Testis (tissue), 2 donors: ENCODE measurements at regions not wholly inside any gene's neighbourhood (a gene's known extent, or its start where the extent isn't known, plus 50 kb on each side); places are given as distances from the start of the nearest gene placed in this dataset.

Experiments
- CTCF ChIP-seq, 3 experiments: fragments of 450-650 bp in 2 of 3; fragments of 200-600 bp in 1 of 3; sonication (generic) in 1 of 3; IDR thresholded peaks; one replicate each; pipeline ENCODE4 v1.5.1; 2016 to 2019; ENCODE audit warnings: antibody characterized with exemption in 3 of 3, mild to moderate bottlenecking in 2 of 3, moderate library complexity in 1 of 3
- POLR2A ChIP-seq: fragments of 450-650 bp; IDR thresholded peaks from one replicate; pipeline ENCODE4 v1.6.1; 2017; ENCODE audit warnings: antibody characterized with exemption, mild to moderate bottlenecking, moderate library complexity

GRCh38 chr11:57071829-57072228, 83.1 kb downstream of the OR5AK2 start:
- TF ChIP-seq POLR2A (no peak), CTCF (IDR thresholded peaks at IDR 0.05) (no peak)
